G401.6 (cell line): ENCODE measurements at regions not wholly inside any gene's neighbourhood (a gene's known extent, or its start where the extent isn't known, plus 50 kb on each side); places are given as distances from the start of the nearest gene placed in this dataset.
"Not testable (repeated sequence)": the region's sequence is repeated elsewhere in the genome, so short reads cannot be mapped to it uniquely, and the experiment has no call there.

ENCODE experiments used
- FAIRE-seq: peaks from 2 replicates; lab custom pipeline; 2012; peaks lifted over from hg19 to GRCh38; lab: Jason Lieb, UNC

DNA sequence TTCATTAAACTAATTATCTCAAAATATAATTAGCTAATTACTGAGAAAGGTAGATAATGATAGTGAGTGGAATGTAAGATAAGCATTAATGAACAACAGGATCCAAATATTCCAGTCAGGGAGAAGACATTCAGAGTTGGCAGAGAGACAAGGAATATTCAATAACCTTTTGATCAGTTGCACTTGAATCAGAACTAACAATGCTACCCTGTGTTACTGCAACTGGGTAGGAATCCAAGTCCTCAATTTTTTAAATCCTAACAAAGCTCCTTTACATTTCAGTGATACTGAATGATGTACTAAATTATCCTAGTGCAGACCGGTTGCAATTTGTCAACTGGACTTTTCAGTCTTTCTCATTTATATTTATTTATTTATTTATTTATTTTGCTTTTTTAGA is 107.1 kb upstream of the MIR17HG start:
- no peak for FAIRE-seq

DNA sequence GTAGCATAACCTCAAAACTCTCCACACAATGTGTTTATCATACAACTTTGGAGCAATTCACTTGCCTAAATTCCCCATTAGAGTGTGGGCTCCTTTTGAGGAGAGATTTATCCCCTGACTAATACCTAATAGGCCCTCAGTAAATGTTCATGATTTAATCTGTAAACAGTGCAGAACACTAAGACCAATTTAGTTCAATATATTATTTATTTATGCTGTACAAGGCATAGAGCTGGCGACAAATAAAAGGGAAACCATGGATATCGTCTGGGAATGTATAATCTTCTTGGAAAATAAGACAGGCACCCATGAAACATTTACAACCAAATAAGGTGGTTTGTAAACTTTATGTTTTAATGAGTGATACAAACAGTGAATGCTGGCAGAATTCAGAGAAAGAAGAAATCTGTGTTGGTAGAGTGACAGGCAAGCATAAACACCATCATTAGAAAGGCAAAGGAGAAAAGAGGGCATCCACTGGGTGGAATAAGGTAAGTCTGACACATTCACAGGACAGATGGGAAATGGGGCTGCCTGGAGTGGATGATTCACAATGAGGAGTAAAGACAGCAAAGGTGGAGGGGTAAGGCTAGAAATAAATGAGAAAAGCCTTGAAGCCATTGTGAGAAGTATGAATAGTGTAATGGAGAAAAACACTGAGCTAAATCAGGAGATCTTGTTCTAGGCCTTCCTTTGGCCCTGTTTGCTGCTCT is 106.1 kb upstream of the MIR17HG start:
- no peak for FAIRE-seq

DNA sequence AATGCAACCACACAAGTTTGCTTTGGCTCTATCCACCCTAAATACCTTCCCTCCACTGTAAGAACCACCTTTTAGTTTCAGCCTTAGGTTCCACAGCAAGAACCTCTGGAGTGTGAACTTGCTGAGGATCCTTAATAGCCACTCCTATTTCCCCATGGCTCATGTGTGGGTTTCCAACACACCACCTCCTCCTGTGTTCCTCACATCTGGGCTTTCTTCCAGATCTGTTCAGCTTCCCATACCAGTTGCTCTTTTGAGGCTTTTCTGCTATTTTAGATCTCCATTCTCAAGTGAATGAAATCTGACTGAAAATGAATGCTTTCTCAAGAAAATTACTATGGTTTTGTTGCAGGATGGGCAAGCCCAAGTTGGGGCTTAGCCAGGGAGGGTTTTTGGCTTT is 104.8 kb upstream of the MIR17HG start:
- no peak for FAIRE-seq

DNA sequence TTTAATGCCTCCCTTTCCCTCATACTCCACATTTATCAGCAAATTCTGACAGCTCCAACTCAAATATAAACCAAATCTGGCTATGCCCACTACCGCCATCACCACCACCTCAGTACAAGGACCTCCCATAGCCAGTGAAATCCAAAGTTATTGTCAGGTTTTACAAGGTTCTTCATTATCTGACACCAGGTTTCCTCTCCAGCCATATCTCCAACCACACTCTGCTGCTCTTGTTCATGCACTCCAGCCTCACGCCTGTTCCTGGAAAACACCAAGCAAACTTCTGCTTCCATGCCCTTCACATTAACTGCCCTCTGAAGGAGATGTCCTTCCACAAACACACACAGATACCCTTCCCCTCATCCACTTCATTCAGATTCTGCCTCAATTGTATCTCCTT is 102.2 kb upstream of the MIR17HG start:
- no peak for FAIRE-seq

DNA sequence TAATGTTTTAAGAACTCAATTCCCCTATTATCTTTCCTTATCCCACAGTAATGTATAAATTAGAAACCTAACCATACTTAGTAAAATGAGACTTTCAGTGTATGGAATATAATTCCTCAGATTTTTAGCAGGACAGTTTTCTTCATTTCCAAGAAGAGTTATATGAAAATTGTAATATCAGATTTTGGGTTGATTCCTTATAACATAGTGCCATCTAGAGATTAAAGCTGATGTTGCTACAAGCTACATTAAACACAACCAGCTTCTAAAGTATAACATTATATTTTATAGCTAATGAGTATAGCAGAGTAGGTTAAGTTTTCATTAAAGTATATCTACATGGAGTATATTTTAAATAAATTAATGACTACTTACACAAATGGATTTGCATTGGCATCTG is 99.7 kb upstream of the MIR17HG start:
- no peak for FAIRE-seq

DNA sequence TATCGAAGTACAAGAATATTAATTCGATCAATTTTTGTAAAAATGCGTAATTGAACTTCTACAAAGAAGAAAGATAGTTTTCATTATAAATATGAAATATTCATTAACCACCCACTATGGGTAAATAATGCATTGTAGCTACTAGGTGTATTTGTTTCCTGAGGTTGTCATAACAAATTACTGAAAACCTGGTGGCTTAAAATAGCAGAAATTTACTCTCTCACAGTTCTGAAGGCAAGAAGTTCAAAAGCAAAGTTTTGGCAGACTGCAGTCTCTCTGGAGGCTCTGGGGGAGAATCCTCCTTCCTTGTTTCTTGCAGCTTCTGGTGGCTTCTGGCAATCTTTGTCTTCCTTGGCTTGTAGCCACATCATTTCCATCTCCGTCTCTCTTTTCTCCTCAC is 99.2 kb upstream of the MIR17HG start:
- FAIRE-seq = no peak

DNA sequence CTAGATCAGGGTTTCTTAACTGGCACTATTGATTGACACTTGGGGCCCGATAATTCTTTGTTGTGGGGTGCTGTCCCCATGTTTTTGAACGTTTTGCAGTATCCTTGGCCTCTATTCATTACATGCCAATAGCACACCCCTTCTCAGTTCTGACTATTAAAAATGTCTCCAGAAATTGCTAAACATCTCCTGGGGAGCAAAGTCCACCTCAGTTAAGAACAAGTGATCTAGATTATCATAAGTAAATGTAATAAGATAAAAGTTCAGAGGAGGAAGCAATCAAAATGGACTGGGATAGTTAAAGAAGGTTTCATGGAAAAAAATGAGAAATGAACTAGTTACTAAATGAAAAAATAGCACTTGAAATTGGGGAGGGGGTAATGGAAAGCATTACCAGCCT is 98.1 kb upstream of the MIR17HG start:
- FAIRE-seq = no peak

DNA sequence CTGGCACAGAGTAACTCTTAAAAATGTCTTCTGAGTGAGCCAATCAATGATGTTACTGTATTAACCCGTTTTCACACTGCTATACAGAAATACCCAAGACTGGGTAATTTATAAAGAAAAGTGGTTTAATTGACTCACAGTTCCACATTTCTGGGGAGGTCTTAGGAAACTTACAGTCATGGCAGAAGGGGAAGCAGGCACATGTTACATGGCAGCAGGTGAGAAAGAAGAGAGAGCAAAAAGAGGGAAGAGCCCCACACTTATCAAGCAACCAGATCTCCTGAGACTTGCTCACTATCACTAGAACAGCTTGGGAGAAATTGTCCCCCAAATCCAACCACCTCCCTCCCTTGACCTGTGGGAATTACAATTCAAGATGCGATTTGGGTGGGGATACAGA is 97.6 kb upstream of the MIR17HG start:
- no peak for FAIRE-seq

DNA sequence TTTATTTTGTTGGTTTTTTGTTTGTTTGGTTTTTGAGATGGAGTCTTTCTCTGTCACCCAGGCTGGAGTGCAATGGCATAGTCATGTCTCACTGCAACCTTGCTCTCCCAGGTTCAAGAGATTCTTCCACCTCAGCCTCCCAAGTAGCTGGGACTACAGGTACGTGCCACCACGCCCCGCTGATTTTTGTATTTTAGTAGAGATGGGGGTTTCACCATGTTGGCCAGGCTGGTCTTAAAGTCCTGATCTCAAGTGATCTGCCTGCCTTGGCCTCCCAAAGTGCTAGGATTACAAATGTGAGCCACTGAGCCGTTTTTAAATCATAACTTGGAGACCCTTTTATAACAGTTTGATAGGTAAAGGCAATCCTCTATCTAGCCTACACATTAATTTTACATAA is 95.9 kb upstream of the MIR17HG start:
- FAIRE-seq = not testable (repeated sequence)

DNA sequence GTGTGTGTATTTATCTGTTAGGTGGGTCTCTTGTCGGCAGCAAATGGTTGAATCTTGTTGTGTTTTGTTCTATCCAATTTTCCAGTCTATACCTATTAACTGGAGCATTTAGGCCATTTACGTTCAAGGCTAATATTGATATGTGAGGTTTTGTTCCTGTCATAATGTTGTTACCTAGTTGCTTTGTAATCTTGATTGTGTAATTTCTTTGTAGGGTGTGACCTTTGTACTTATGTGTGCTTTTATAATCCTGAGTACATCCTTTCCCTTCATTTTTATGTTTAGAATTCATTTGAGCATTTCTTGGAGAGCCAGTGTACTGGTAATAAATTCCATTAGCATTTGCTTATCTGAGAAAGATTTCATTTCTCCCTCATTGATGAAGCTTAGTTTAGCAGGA is 83.0 kb upstream of the MIR17HG start:
- FAIRE-seq = no peak

DNA sequence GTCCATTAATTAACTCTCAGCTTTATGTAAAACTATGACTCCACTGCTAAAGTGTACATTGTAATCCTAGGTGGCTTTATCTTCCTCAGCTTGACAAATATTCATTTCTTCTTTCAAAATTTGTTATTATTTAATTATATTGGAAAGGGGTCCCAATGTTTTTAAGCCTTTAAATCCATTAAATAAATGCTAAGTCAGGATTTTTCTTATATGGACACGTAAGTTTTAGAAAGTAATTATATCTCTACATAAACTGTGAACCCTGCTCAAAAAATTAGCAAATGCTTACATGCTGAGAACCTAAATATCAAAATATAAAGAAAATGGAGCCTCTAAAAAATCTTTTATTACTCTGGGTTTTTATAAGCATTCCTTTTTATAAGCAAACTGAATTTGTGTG is 78.2 kb upstream of the MIR17HG start:
- FAIRE-seq = no peak

DNA sequence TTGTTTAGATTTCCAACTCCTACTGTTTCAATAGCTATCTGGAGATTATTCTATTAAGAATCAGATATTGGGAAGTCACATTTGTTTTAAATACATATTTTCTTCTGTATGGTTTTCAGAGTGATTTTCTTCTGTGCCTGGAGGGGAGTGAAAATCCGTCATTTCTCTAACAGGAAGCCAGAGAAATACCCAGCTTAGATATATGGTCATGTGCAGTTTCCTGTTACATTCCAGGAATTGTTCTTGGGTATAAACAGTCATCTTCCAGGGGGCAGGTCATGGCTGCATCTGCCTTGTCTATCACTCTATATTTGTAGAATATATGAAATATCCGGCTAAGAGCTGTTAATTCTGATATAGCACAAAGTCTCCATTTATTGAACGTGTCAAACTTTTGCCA is 77.5 kb upstream of the MIR17HG start:
- FAIRE-seq = no peak

DNA sequence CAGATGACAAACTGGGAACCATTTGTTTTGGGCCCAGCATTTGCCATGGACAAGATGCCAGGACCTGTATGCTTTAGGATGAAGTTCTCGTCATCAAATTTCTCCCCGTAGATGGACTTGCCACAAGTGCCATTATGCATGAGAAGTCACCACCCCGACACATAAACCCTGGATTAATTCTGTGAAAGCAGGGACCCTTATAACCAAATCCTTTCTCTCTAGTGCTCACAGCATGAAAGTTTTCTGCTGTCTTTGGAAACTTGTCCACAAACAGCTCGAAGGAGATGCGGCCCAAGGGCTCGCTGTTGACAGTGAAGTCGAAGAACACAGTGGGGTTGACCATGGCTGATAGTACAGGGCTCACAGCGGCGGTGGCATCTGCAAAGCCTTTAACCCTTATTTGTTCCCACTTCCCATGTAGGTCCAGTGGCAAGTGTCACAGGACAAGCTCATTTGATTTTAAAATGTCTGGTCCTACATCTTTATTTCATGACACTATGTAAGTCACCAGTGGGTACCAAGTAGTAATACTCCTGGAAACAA is 75.2 kb upstream of the MIR17HG start:
- no peak for FAIRE-seq

DNA sequence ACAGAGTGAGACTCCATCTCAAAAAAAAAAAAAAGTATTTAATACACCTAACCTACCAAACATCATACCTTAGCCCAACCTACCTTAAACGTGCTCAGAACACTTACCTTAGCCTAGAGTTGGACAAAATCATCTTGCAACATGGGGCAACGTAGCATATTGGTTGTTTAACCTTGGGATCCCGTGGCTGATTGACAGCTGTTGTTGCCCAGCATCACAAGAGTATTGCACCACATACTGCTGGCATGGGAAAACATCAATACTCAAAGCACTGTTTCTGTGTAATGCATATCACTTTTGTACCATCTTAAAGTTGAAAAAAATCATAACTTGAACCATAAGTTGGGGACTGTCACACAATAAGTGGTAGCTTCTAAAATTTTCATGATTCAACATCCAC is 73.8 kb upstream of the MIR17HG start:
- no peak for FAIRE-seq

DNA sequence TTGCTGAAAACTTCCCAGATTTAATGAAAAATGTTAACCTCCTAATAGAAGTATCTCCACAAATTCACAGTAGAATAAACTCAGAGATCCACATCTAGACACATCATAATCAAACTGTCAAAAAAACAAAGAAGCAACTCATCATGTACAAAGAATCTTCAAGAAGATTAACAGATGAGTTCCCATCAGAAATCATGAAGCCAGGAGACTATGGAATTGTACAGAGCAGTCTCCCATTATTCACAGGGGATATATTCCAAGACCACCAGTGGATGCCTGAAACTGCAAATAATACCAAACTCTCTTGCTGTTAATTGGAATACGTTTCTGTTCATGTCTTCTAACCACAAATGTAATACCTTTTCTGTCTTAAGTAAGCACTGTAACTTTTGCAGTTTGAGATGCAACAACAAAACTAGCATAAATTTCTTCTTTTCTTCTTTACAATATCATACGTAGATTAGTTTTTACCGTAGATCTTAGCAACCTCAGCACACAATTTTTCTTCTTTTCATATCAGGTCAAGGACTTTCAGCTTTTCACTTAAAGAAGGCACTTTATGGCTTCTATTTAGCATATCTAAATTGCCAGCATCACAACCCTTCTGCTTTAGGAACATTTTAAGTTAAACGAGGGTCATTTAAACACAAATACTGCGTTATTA is 70.3 kb upstream of the MIR17HG start:
- no peak for FAIRE-seq

DNA sequence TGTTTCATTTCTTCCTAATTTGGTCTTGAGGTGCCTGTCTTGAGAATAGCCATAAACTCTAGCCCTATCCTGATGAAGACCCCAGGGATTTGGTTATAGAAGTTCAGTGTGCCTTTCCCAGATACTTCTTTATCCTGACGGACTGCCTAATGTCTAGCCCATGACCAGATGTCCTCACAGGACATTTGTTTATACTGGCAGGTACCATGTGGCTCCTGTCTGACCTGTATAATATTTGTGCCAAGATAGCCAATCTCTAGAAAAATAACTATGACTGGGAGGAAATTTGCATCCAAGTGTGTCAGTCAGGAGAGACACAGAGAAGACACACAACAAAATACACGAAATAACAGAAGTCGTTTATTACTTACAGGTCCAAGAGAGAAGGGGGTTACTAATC is 69.2 kb upstream of the MIR17HG start:
- FAIRE-seq = no peak

DNA sequence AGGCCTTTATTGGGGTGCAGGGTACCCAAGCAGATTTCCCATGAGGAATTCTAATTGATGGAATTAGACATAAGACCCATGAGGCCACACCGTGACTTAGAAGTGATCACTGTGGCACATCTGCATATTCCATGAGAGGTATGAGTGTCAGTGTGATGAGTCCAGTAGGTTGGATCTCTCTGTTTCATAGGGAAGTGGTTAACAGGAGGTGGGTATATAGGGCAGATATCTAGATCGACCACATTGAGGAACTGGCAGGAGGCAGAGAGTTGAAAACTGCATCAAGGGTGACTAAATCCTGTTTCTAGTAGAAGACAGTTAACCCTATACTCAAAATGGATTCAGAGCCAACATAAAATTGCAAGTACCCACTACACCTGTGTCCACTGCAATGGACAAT is 68.6 kb upstream of the MIR17HG start:
- FAIRE-seq = no peak

DNA sequence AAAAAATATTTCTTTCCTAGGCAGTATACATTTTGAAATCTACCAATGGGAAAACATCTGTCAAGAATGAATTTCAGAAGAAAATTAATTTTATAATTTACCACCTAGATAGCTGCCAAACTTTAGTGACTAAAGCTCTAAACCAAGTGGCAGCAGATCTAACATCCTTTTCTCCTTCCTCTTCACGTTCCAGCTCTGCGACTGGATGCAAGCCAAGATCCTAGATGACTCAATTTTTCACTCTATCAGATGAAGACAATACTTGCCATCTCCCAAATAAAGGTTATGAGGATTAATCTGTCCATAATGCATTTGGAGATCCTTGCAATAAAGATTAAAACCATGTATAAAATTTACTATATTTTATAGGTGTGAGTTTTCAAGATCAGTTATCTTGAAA is 66.7 kb upstream of the MIR17HG start:
- no peak for FAIRE-seq

DNA sequence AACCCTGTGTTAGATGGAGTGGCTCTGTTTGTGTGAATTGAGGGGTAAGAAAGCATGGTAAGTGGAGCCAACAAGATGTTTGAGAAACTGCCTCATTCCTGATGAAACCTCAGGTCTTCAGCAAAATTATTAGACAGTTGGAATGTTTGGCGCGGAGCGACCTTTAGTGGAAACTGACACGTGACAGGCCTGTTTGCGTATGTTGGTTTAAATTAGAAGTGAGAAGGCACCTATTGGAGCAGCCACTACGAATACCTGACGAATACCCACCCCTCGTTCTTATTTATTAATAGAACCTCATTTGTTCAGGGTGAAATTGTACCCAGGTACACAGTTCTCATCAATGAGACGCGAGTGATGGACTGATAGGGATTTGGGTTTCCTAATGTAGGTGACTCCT is 63.2 kb upstream of the MIR17HG start:
- no peak for FAIRE-seq

DNA sequence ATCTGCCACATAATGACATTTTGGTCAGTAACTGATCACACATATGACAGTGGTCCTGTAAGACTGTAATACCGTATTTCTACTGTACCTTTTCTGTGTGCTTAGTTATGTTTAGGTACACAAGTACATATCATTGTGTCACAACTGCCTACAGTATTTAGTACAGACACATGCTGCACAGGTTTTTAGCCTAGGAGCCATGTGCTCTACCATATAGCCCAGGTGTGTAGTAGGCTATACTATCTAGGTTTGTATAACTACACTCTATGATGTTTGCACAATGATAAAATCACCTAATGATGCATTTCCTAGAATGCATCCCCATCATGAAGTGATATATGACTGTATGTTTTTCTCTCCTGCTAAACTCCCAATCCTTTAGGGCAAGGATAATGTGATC is 61.2 kb upstream of the MIR17HG start:
- FAIRE-seq = no peak

DNA sequence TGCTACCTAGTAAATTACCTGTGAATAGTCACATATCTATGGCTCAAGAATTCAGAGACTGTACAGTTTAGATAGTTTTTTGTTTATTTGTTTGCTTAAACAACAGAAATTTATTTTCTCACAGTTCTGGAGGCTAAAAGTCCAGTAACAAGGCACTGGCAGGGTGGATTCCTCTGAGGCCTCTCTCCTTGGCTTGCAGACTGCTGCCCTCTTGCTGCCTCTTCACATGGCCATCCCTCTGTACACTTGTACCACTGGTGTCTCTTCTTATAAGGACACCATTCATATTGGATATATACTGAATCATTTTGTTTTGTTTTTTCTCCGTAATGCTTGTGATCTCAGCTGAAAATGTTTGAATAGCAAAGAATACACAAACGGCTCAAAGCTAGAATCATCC is 56.4 kb upstream of the MIR17HG start:
- FAIRE-seq = no peak

DNA sequence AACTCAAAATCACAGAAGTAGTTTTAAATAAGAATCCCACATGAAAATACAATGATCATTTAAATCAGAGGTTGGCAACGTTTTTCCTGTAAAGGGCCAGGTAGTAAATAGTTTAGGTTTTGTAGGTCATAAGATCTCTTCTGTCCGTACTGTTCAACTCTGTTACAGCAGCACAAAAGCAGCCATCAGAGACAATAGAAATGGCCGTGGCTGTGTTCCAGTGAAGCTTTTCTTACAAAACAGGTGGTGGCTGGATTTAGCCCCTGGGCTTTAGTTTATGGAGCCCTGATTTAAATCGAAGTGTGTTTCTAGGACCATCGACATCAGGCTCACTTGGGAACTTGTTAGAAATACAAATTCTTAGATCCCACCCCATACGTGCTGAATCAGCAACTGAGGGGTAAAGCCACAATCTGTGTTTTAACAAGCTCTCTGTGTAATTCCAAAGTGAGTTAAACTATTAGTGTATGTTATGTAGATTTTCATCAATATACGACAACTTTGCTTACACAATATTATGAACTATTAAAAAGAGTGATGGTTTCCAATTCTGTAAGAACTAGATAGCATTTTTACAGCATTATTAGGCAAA is 54.8 kb upstream of the MIR17HG start:
- FAIRE-seq = no peak

DNA sequence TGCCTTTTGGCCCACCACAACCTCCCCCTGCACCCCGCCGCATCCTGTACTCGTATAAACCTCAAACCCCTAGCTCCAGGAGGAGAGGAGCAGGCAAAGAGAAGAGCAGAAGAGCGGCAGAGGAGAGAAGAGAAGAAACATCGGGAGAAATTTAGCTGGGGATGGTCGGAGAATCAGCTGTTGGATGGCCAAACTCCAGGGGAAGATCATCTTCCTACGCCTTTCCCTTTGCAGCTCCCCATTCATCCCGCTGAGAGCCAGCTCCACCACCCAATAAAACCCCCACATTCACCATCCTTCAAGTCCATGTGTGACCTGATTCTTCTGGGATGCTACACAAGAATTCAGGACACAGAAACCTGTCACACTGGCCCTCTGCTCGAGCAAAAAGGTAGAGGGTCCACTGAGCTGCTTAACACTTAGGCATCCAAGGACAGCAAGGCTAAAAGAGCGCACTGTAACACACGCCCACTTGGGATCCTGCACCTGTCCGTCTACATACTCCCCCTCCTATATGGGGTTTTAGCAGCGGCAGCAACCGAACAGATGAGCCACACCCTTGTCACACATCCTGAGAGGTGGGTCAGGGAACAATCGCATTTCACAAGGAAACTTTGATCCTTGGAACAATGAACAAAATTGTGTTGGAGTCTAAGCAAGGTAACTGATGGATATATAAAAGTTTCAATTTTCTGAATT is 51.6 kb upstream of the MIR17HG start:
- no peak for FAIRE-seq
